SK-N-SH (cell line): ENCODE measurements at regions not wholly inside any gene's neighbourhood (a gene's known extent, or its start where the extent isn't known, plus 50 kb on each side); places are given as distances from the start of the nearest gene placed in this dataset.

Experiments
- CTCF ChIA-PET: fragments of 300-600, 350-600 bp; formaldehyde crosslinking; extraction: SDS; loops from one replicate; lab custom pipeline; 2021; lab: Yijun Ruan, JAX
- POLR2A ChIA-PET: fragments of 350-600 bp; sonication (Branson Sonifier 250); formaldehyde crosslinking; extraction: SDS; loops from one replicate; lab custom pipeline; 2020; ENCODE audit warnings: antibody characterized with exemption, inconsistent platforms; lab: Yijun Ruan, JAX
- DNase-seq: peaks from one replicate; pipeline ENCODE4 v3.0.0; 2012
- H2AFZ ChIP-seq: fragments of 200-600 bp; sonication (generic); 2 replicates; pipeline ENCODE4 v1.8.1; 2016; ENCODE audit warnings: antibody characterized with exemption, mild to moderate bottlenecking, low read depth
- H3F3A ChIP-seq: fragments of 200-600 bp; sonication (generic); replicated peaks from 2 replicates; pipeline ENCODE3; 2016; ENCODE audit warnings: antibody characterized with exemption, mild to moderate bottlenecking; ENCODE audit not compliant: insufficient read depth
- H3K27ac ChIP-seq, 2 experiments: fragments of 200-500 bp in 1 of 2; fragments of 200-600 bp in 1 of 2; sonication (Bioruptor generic) in 1 of 2; sonication (generic), shearing (Covaris generic) in 1 of 2; 2 replicates each; pipeline versions ENCODE4 v1.5.1 to v1.6.1; 2014 to 2016; ENCODE audit warnings: low read depth in 2 of 2, inconsistent platforms in 1 of 2, low read length in 1 of 2, mild to moderate bottlenecking in 1 of 2, mixed read lengths in 1 of 2
- H3K27me3 ChIP-seq: fragments of 200-600 bp; sonication (generic), shearing (Covaris generic); 2 replicates; pipeline ENCODE4 v1.6.1; 2016; ENCODE audit warnings: mixed run types; ENCODE audit not compliant: insufficient read depth
- H3K36me3 ChIP-seq, 2 experiments: fragments of 200-500 bp in 1 of 2; fragments of 200-600 bp in 1 of 2; sonication (Bioruptor generic) in 1 of 2; sonication (generic) in 1 of 2; replicated peaks in 1 of 2; 2 replicates each; pipeline versions ENCODE3 to v1.5.1; 2014 to 2016; ENCODE audit warnings: low read length in 1 of 2, mild to moderate bottlenecking in 1 of 2; ENCODE audit not compliant: insufficient read depth in 2 of 2, control insufficient read depth in 1 of 2
- H3K4me1 ChIP-seq, 2 experiments: fragments of 200-500 bp in 1 of 2; fragments of 200-600 bp in 1 of 2; sonication (Bioruptor generic) in 1 of 2; sonication (generic), shearing (Covaris generic) in 1 of 2; 2 replicates each; pipeline versions ENCODE4 v1.5.1 to v1.6.1; 2014 to 2016; ENCODE audit warnings: low read depth in 1 of 2, low read length in 1 of 2, mixed run types in 1 of 2; ENCODE audit not compliant: insufficient read depth in 2 of 2, control insufficient read depth in 1 of 2
- H3K4me2 ChIP-seq: fragments of 200-600 bp; sonication (generic), shearing (Covaris generic); 2 replicates; pipeline ENCODE4 v1.6.1; 2017; ENCODE audit warnings: mixed run types
- H3K4me3 ChIP-seq, 2 experiments: fragments of 200-500 bp in 1 of 2; fragments of 200-600 bp in 1 of 2; sonication (Bioruptor generic) in 1 of 2; sonication (generic), shearing (Covaris generic) in 1 of 2; 2 replicates each; pipeline versions ENCODE4 v1.5.1 to v1.8.1; 2014 to 2016; ENCODE audit warnings: low read depth in 2 of 2, inconsistent platforms in 1 of 2, low read length in 1 of 2, mild to moderate bottlenecking in 1 of 2, mixed read lengths in 1 of 2, moderate library complexity in 1 of 2
- H3K79me2 ChIP-seq: fragments of 200-600 bp; sonication (generic); 2 replicates; pipeline ENCODE4 v1.8.1; 2017; ENCODE audit warnings: mild to moderate bottlenecking; ENCODE audit not compliant: insufficient read depth
- H3K9ac ChIP-seq: fragments of 200-600 bp; sonication (generic); 2 replicates; pipeline ENCODE4 v1.6.1; 2017; ENCODE audit warnings: mixed run types
- H3K9me2 ChIP-seq: fragments of 200-600 bp; sonication (generic); 2 replicates; pipeline ENCODE4 v1.6.1; 2017; ENCODE audit warnings: mixed run types
- H3K9me3 ChIP-seq: fragments of 200-600 bp; sonication (generic); 2 replicates; pipeline ENCODE4 v1.6.1; 2017; ENCODE audit warnings: mixed run types, mild to moderate bottlenecking, moderate library complexity
- H4K20me1 ChIP-seq: fragments of 200-600 bp; sonication (generic); 2 replicates; pipeline ENCODE4 v1.6.1; 2017; ENCODE audit warnings: mild to moderate bottlenecking, mixed run types; ENCODE audit not compliant: insufficient read depth
- CHD2 ChIP-seq: fragments of 150-350 bp; IDR thresholded peaks from 2 replicates; pipeline ENCODE4 v1.6.1; 2018; ENCODE audit warnings: low read length; ENCODE audit not compliant: partially characterized antibody
- EP300 ChIP-seq, 2 experiments: IDR thresholded peaks; 2 replicates each; pipeline versions ENCODE4 v1.4.0 to v1.6.1; 2012; ENCODE audit warnings: borderline replicate concordance in 1 of 2, low read depth in 1 of 2, low read length in 1 of 2
- EZH2phosphoT487 ChIP-seq: fragments of 200-600 bp; sonication (generic); IDR thresholded peaks from 2 replicates; pipeline ENCODE4 v1.6.1; 2017; ENCODE audit warnings: low read depth, mixed run types, mild to moderate bottlenecking, antibody characterized with exemption, moderate library complexity, borderline replicate concordance
- FOSL2 ChIP-seq: IDR thresholded peaks from 2 replicates; pipeline ENCODE4 v1.4.0; 2012; ENCODE audit warnings: low read depth, mild to moderate bottlenecking, moderate library complexity, borderline replicate concordance
- FOXJ3 ChIP-seq: sonication (generic); formaldehyde crosslinking; IDR thresholded peaks from 2 replicates; pipeline ENCODE4 v1.5.1; 2020; ENCODE audit warnings: mild to moderate bottlenecking, missing genetic modification reagents
- FOXM1 ChIP-seq: IDR thresholded peaks from 2 replicates; pipeline ENCODE4 v1.4.0; 2012; ENCODE audit warnings: low read depth, mild to moderate bottlenecking
- GATA2 ChIP-seq: sonication (generic); formaldehyde crosslinking; IDR thresholded peaks from 2 replicates; pipeline ENCODE4 v1.5.0; 2020; ENCODE audit warnings: mild to moderate bottlenecking, missing genetic modification reagents
- IRF3 ChIP-seq: fragments of 150-350 bp; IDR thresholded peaks from 2 replicates; pipeline ENCODE4 v1.6.1; 2016; ENCODE audit warnings: mild to moderate bottlenecking, low read depth, low read length
- JUND ChIP-seq: IDR thresholded peaks from 2 replicates; pipeline ENCODE4 v1.4.0; 2012
- MAX ChIP-seq: IDR thresholded peaks from 2 replicates; pipeline ENCODE4 v1.4.0; 2012; ENCODE audit warnings: low read depth
- MEF2A ChIP-seq: IDR thresholded peaks from 2 replicates; pipeline ENCODE4 v1.4.0; 2012; ENCODE audit warnings: low read depth, borderline replicate concordance
- MXI1 ChIP-seq: IDR thresholded peaks from 2 replicates; pipeline ENCODE4 v1.6.1; 2012; ENCODE audit warnings: mild to moderate bottlenecking, low read depth, low read length, improper control_type of control experiment
- NFIC ChIP-seq: IDR thresholded peaks from 2 replicates; pipeline ENCODE4 v1.4.0; 2012; ENCODE audit warnings: borderline replicate concordance
- RAD21 ChIP-seq: IDR thresholded peaks from 2 replicates; pipeline ENCODE4 v1.6.1; 2012; ENCODE audit warnings: mild to moderate bottlenecking, low read length
- REST ChIP-seq: IDR thresholded peaks from 2 replicates; pipeline ENCODE4 v1.6.1; 2012; ENCODE audit warnings: mild to moderate bottlenecking, low read depth, low read length, moderate library complexity
- RFX5 ChIP-seq: IDR thresholded peaks from 2 replicates; pipeline ENCODE4 v1.6.1; 2012; ENCODE audit warnings: mild to moderate bottlenecking, improper control_type of control experiment, low read length
- SIN3A ChIP-seq: IDR thresholded peaks from 2 replicates; pipeline ENCODE4 v1.6.1; 2012; ENCODE audit warnings: low read depth, mild to moderate bottlenecking, low read length, moderate library complexity, borderline replicate concordance
- TAF1 ChIP-seq: IDR thresholded peaks from 2 replicates; pipeline ENCODE4 v1.6.1; 2012; ENCODE audit warnings: low read depth, mild to moderate bottlenecking, low read length, moderate library complexity, borderline replicate concordance
- TCF12 ChIP-seq: IDR thresholded peaks from 2 replicates; pipeline ENCODE4 v1.4.0; 2012
- TEAD4 ChIP-seq: IDR thresholded peaks from 2 replicates; pipeline ENCODE4 v1.4.0; 2012; ENCODE audit warnings: mild to moderate bottlenecking, borderline replicate concordance; ENCODE audit not compliant: insufficient read depth
- USF1 ChIP-seq: IDR thresholded peaks from 2 replicates; pipeline ENCODE4 v1.4.0; 2012; ENCODE audit warnings: low read depth, borderline replicate concordance
- USF2 ChIP-seq: fragments of 150-350 bp; IDR thresholded peaks from 2 replicates; pipeline ENCODE4 v1.6.1; 2017; ENCODE audit warnings: antibody characterized with exemption, low read length, low read depth, borderline replicate concordance
- WGBS: methylation state at CpG from one replicate; pipeline ENCODE4 v1.1.6; 2017; ENCODE audit warnings: low lambda C conversion rate; 5-methylcytosine and 5-hydroxymethylcytosine counted together

- no peak for TF ChIP-seq EZH2phosphoT487
- TF ChIP-seq REST, result no peak
- no peak for TF ChIP-seq FOSL2
These were observed 157.6 kb upstream of the CDH2 start (continued) for GRCh38 chr18:28334516-28334915.

- TF ChIP-seq TAF1 (no peak), RAD21 (no peak), MXI1 (no peak), FOXM1 (no peak)
- no peaks in the 10 kb centered on the region for H3K9me2 ChIP-seq
- no peak overlapping the region for H3K4me3 ChIP-seq
- no peak overlapping the region for H2AFZ ChIP-seq
- DNase-seq, result no peak
- POLR2A ChIA-PET, result no interaction called here
- no peaks in the 10 kb centered on the region for H3F3A ChIP-seq
- H3K27ac ChIP-seq, result no peak overlapping the region
- CTCF ChIA-PET, result no interaction called here
- H4K20me1 ChIP-seq, result no peaks in the 10 kb centered on the region
- H3K79me2 ChIP-seq, result no peaks in the 10 kb centered on the region
- WGBS, result 94% methylated on average over 3 of the region's 3 CpGs
- no peak overlapping the region for H3K9ac ChIP-seq
- no peaks in the 10 kb centered on the region for H3K9me3 ChIP-seq
- H3K36me3 ChIP-seq, result no peaks in the 10 kb centered on the region
- no peaks in the 10 kb centered on the region for H3K27me3 ChIP-seq
- no peak overlapping the region for H3K4me2 ChIP-seq
- no peaks in the 10 kb centered on the region for H3K4me1 ChIP-seq
These were observed 155.1 kb upstream of the CDH2 start for GRCh38 chr18:28332071-28332470.

- no peaks in the 10 kb centered on the region for H3K4me1 ChIP-seq
- no peaks in the 10 kb centered on the region for H4K20me1 ChIP-seq
- no peaks in the 10 kb centered on the region for H3K27me3 ChIP-seq
- no peaks in the 10 kb centered on the region for H3K9me2 ChIP-seq
- no peak overlapping the region for H3K4me3 ChIP-seq
- H3K79me2 ChIP-seq, result no peaks in the 10 kb centered on the region
- no peak for DNase-seq
- no peaks in the 10 kb centered on the region for H3F3A ChIP-seq
- no peaks in the 10 kb centered on the region for H3K9me3 ChIP-seq
- H3K36me3 ChIP-seq, result no peaks in the 10 kb centered on the region
- WGBS, result 83% methylated on average over 4 of the region's 4 CpGs
- ChIA-PET CTCF (no interaction called here), POLR2A (no interaction called here)
- H3K27ac ChIP-seq, result no peak overlapping the region
- no peak overlapping the region for H2AFZ ChIP-seq
- H3K4me2 ChIP-seq, result no peak overlapping the region
- H3K9ac ChIP-seq, result no peak overlapping the region
- no peak for TF ChIP-seq EP300 (IDR thresholded peaks at IDR 0.05; ENCODE audit: borderline replicate concordance in 1 of 2, low read depth in 1 of 2, low read length in 1 of 2)
- TF ChIP-seq SIN3A, result no peak
- no peak for TF ChIP-seq RFX5
- no peak for TF ChIP-seq FOXJ3 (CRISPR knock-in tag)
- TF ChIP-seq USF2, result no peak
- TF ChIP-seq MEF2A, result no peak
- no peak for TF ChIP-seq TCF12
- no peak for TF ChIP-seq TEAD4
- TF ChIP-seq CHD2, result no peak
- TF ChIP-seq IRF3, result no peak
- no peak for TF ChIP-seq JUND
- TF ChIP-seq MAX, result no peak
- TF ChIP-seq GATA2 (CRISPR knock-in tag), result no peak
- TF ChIP-seq USF1, result no peak
- TF ChIP-seq NFIC, result no peak
These were observed 154.6 kb upstream of the CDH2 start for GRCh38 chr18:28331551-28331950.
